Upper lobe of right lung (tissue), 1 donor: ENCODE measurements at regions not wholly inside any gene's neighbourhood (a gene's known extent, or its start where the extent isn't known, plus 50 kb on each side); places are given as distances from the start of the nearest gene placed in this dataset.

Source experiments
- ATAC-seq: fragments of 200-7000 bp; cut with Tn5 transposase; one replicate; pipeline ENCODE4 v1.9.1; 2020; ENCODE audit warnings: mild to moderate bottlenecking, moderate library complexity
- DNase-seq: peaks from one replicate; pipeline ENCODE4 v3.0.0-alpha.2; 2020
- H3K27ac ChIP-seq: fragments of 200-600 bp; one replicate; pipeline ENCODE4 v1.8.0; 2022
- H3K27me3 ChIP-seq: fragments of 200-600 bp; one replicate; pipeline ENCODE4 v1.8.0; 2022; ENCODE audit warnings: mild to moderate bottlenecking
- H3K36me3 ChIP-seq: fragments of 200-600 bp; one replicate; pipeline ENCODE4 v1.8.0; 2022
- H3K4me1 ChIP-seq: fragments of 200-600 bp; one replicate; pipeline ENCODE4 v1.8.0; 2022
- H3K4me3 ChIP-seq: fragments of 200-600 bp; one replicate; pipeline ENCODE4 v1.8.0; 2022; ENCODE audit warnings: mild to moderate bottlenecking
- H3K9me3 ChIP-seq: fragments of 200-600 bp; one replicate; pipeline ENCODE4 v1.8.0; 2022
- intact Hi-C: fragments of 100-400 bp; cut with DNase I; formaldehyde crosslinking; loops from one replicate; pipeline ENCODE4 v1.11.0; 2022
- TF ChIP-seq, protein P1 (sequence below): fragments of 200-600 bp; IDR thresholded peaks from one replicate; pipeline ENCODE4 v1.8.0; 2022; ENCODE audit warnings: antibody characterized with exemption
- donor health status: DM: no; HTN: yes; CAD: no; lungs with severe emphysema.

DNA sequence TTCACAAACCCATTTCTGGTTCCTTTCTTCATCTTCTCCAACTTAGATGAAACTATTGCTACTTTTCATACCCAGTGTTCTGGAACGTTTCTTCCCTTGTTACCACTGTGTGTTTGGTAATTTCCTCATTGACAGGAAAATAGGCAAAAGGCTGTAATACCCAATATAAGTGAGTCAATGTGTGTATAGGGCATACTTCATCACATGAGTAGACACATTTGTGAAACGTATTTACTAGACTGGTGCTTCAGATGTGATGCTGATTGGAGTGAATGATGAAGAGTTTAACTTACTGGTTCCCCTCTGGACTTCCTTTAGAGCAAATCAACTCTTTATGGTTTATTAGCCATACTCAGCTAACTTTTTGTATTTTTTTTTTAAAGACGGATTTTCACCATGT is 195.1 kb upstream of the ATP6AP2 start:
- Histone ChIP-seq H3K27ac (no peak overlapping the region), H3K27me3 (no peaks in the 10 kb centered on the region), H3K36me3 (no peaks in the 10 kb centered on the region), H3K4me3 (no peak overlapping the region), H3K4me1 (no peaks in the 10 kb centered on the region), H3K9me3 (no peaks in the 10 kb centered on the region)
- ATAC-seq (peak; percentile 46), DNase-seq (no peak)
- intact Hi-C loops = no loop called here
- TF ChIP-seq, protein P1, sequence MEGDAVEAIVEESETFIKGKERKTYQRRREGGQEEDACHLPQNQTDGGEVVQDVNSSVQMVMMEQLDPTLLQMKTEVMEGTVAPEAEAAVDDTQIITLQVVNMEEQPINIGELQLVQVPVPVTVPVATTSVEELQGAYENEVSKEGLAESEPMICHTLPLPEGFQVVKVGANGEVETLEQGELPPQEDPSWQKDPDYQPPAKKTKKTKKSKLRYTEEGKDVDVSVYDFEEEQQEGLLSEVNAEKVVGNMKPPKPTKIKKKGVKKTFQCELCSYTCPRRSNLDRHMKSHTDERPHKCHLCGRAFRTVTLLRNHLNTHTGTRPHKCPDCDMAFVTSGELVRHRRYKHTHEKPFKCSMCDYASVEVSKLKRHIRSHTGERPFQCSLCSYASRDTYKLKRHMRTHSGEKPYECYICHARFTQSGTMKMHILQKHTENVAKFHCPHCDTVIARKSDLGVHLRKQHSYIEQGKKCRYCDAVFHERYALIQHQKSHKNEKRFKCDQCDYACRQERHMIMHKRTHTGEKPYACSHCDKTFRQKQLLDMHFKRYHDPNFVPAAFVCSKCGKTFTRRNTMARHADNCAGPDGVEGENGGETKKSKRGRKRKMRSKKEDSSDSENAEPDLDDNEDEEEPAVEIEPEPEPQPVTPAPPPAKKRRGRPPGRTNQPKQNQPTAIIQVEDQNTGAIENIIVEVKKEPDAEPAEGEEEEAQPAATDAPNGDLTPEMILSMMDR = no peak

DNA sequence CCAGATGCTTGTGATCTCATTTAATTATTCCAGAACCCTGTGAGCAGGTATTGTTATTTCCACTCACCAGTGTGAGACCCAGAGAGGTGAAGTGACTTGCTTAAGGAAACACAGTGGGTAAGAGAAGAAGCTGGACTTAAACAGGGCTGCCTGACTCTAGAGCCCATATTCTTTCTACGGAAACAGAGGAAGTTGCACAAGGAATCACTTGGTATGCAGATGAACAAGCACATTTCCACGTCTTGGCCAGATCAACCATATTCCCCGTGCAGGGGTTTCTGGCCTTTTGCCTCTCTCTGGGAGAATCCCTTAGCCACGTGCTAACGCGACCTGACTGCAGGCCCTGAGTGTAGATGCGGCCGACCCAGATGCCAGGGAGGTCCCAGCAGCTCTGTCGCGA is 195.5 kb upstream of the ATP6AP2 start:
- H3K27me3 ChIP-seq = no peaks in the 10 kb centered on the region
- no peaks in the 10 kb centered on the region for H3K36me3 ChIP-seq
- DNase-seq = no peak
- intact Hi-C loops = no loop called here
- no peaks in the 10 kb centered on the region for H3K4me1 ChIP-seq
- ATAC-seq = peak; percentile 33
- no peak overlapping the region for H3K4me3 ChIP-seq
- H3K9me3 ChIP-seq = no peaks in the 10 kb centered on the region
- TF ChIP-seq, protein P1 = no peak
- H3K27ac ChIP-seq = no peak overlapping the region

DNA sequence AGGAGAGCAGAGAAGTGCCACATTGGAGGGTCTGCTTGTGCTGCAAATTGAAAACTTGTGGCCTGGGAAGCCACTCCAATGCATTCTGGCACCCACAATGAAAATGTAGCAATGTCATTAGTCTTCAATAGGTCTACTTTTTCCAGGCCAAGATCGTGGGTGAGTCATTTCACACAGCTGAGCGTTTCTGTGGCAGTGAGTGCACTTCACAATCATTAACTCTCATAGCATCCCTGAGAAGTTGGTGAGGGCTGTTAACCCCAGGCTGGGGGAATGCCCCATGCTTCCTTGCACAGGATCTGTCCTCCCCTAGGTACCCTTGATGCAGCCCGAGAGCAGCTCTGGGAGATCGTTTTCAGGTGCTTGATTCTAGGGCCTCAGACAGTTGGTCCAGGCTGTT is 196.8 kb upstream of the ATP6AP2 start:
- H3K9me3 ChIP-seq = no peaks in the 10 kb centered on the region
- ATAC-seq (no peak), DNase-seq (no peak)
- no peaks in the 10 kb centered on the region for H3K27me3 ChIP-seq
- H3K4me3 ChIP-seq = no peak overlapping the region
- H3K36me3 ChIP-seq = no peaks in the 10 kb centered on the region
- intact Hi-C loops = no loop called here
- TF ChIP-seq, protein P1 = no peak
- H3K27ac ChIP-seq = no peak overlapping the region
- H3K4me1 ChIP-seq = no peaks in the 10 kb centered on the region

DNA sequence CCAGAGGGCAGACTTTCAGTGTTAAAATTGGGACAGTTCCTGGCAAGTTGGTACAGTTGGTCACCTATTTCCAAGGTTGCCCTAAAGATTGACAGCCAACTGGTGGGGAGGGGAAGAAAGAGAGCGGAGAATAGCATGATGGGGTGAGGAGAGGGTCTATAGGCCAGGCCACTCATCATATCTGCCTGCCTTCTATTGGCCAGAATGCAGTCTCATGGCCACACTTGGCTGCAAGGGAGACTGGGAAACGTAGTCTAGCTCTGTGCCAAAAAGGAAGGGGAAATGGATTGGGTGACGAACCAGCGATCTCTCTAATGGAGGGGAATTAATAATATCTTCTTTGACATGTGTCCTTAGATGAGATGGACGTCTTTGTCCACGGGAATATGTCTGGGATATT is 197.4 kb upstream of the ATP6AP2 start:
- Histone ChIP-seq H3K4me3 (no peak overlapping the region), H3K36me3 (no peaks in the 10 kb centered on the region), H3K4me1 (no peaks in the 10 kb centered on the region), H3K9me3 (no peaks in the 10 kb centered on the region), H3K27me3 (no peaks in the 10 kb centered on the region), H3K27ac (no peak overlapping the region)
- intact Hi-C loops = no loop called here
- TF ChIP-seq, protein P1 = no peak
- DNase-seq (no peak), ATAC-seq (no peak)

DNA sequence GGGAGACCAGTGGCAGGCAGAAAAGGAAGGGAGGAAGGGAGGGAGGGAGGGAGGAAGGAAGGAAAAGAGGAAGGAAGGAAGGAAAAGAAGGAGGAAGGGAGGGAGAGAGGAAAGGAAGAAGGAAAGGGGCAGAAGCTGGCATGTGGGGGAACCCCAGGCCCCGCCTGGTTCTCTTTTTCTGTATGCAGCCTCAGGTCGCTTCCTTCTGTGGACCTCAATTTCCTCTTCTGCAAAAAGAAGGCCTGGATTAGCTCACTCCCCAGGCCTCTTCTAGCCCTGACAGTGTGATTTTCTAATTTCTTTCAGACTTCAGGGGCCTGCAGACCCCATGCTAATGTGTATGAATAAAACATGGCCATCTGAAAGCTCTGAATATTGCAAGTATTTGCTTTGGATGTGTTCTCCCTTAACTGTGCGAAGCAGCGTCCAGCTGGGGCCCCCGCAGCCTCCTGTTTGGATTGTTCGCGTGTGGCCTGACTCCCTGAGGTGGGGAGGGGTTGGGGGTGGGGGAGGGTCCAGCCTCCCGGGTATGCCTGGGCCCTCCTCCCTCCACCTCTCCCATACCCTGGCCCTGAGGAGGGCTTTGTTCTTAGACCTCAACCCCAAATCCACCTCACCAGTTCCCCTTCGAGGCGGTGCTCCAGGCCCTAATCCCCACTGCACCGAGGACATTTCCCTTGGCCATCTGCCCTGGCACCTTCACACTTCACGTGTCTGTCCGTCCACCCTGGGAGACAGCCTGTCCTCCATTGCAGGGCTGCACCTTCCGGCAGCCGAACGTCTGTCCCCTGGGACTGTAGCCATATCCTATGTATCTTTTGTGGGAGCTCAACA is 199.9 kb upstream of the ATP6AP2 start:
- no peak overlapping the region for H3K4me3 ChIP-seq
- H3K27me3 ChIP-seq = no peaks in the 10 kb centered on the region
- no peaks in the 10 kb centered on the region for H3K4me1 ChIP-seq
- intact Hi-C loops = no loop called here
- H3K9me3 ChIP-seq = no peaks in the 10 kb centered on the region
- TF ChIP-seq, protein P1 = no peak
- DNase-seq (no peak), ATAC-seq (peak; percentile 59)
- H3K36me3 ChIP-seq = no peaks in the 10 kb centered on the region
- no peak overlapping the region for H3K27ac ChIP-seq
